WTC11 (cell line): ENCODE measurements at regions not wholly inside any gene's neighbourhood (a gene's known extent, or its start where the extent isn't known, plus 50 kb on each side); places are given as distances from the start of the nearest gene placed in this dataset.

ENCODE experiments used
- ATAC-seq: fragments of 200-7000 bp; cut with Tn5 transposase; 2 replicates; pipeline ENCODE4 v1.10.0; 2021; ENCODE audit warnings: mild to moderate bottlenecking, moderate library complexity
- CTCF ChIA-PET: fragments of 300-600 bp; sonication (Branson Sonifier 250); formaldehyde crosslinking; loops from one replicate; lab custom pipeline; 2021; ENCODE audit warnings: antibody characterized with exemption; lab: Charles Lee
- POLR2A ChIA-PET: fragments of 350-600 bp; sonication (Branson Sonifier 250); formaldehyde crosslinking; loops from one replicate; lab custom pipeline; 2021; ENCODE audit warnings: antibody characterized with exemption; lab: Charles Lee
- DNase-seq: peaks from one replicate; pipeline ENCODE4 v3.0.0; 2021; ENCODE audit warnings: low spot score
- H3K27ac Mint-ChIP-seq: 2 replicates; pipeline ENCODE4 v1.8.0; 2021; ENCODE audit warnings: mixed read lengths
- H3K27me3 Mint-ChIP-seq: 2 replicates; pipeline ENCODE4 v1.8.0; 2021; ENCODE audit warnings: low read depth, mild to moderate bottlenecking, moderate library complexity, mixed read lengths
- H3K36me3 Mint-ChIP-seq: 2 replicates; pipeline ENCODE4 v1.8.0; 2021; ENCODE audit warnings: mixed read lengths
- H3K4me1 Mint-ChIP-seq: 2 replicates; pipeline ENCODE4 v1.8.0; 2022; ENCODE audit warnings: mixed read lengths
- H3K4me3 Mint-ChIP-seq: 2 replicates; pipeline ENCODE4 v1.8.0; 2021; ENCODE audit warnings: mild to moderate bottlenecking, moderate library complexity, mixed read lengths
- H3K9me3 Mint-ChIP-seq: 2 replicates; pipeline ENCODE4 v1.8.0; 2021; ENCODE audit warnings: mixed read lengths
- ATF6 ChIP-seq: sonication (generic); formaldehyde crosslinking; IDR thresholded peaks from 2 replicates; pipeline ENCODE4 v1.8.1; 2023; ENCODE audit warnings: mild to moderate bottlenecking, missing genetic modification reagents
- CTCF ChIP-seq: fragments of 200-600 bp; IDR thresholded peaks from 2 replicates; pipeline ENCODE4 v1.8.0; 2022; ENCODE audit warnings: antibody characterized with exemption
- E2F1 ChIP-seq: sonication (generic); formaldehyde crosslinking; IDR thresholded peaks from 2 replicates; pipeline ENCODE4 v1.8.0; 2022; ENCODE audit warnings: mild to moderate bottlenecking, missing genetic modification reagents
- EMX1 ChIP-seq: fragments of 250-450 bp; sonication (Bioruptor Pico); IDR thresholded peaks from 2 replicates; pipeline ENCODE4 v1.8.0; 2021; ENCODE audit warnings: mild to moderate bottlenecking
- ESRRA ChIP-seq: sonication (generic); formaldehyde crosslinking; IDR thresholded peaks from 2 replicates; pipeline ENCODE4 v1.8.1; 2022; ENCODE audit warnings: mild to moderate bottlenecking, missing genetic modification reagents, borderline replicate concordance
- GTF2I ChIP-seq: fragments of 250-450 bp; sonication (Bioruptor Pico); conservative IDR thresholded peaks from 2 replicates; pipeline ENCODE4 v1.4.0; 2021; ENCODE audit warnings: mild to moderate bottlenecking
- HMGA2 ChIP-seq: fragments of 250-450 bp; sonication (Bioruptor Pico); IDR thresholded peaks from 2 replicates; pipeline ENCODE4 v1.4.0; 2021; ENCODE audit warnings: mild to moderate bottlenecking, moderate library complexity
- IRF1 ChIP-seq: sonication (generic); formaldehyde crosslinking; IDR thresholded peaks from 2 replicates; pipeline ENCODE4 v1.8.0; 2023; ENCODE audit warnings: missing genetic modification reagents
- IRF2 ChIP-seq: sonication (generic); formaldehyde crosslinking; IDR thresholded peaks from 2 replicates; pipeline ENCODE4 v1.8.0; 2022; ENCODE audit warnings: low read depth, missing genetic modification reagents, borderline replicate concordance
- MAX ChIP-seq: sonication (generic); formaldehyde crosslinking; IDR thresholded peaks from 2 replicates; pipeline ENCODE4 v1.8.0; 2022; ENCODE audit warnings: mild to moderate bottlenecking, missing genetic modification reagents
- MLX ChIP-seq: sonication (generic); formaldehyde crosslinking; IDR thresholded peaks from 2 replicates; pipeline ENCODE4 v1.8.1; 2023; ENCODE audit warnings: mild to moderate bottlenecking, missing genetic modification reagents, moderate library complexity
- NFE2L1 ChIP-seq: sonication (generic); formaldehyde crosslinking; IDR thresholded peaks from 2 replicates; pipeline ENCODE4 v1.8.1; 2023; ENCODE audit warnings: missing genetic modification reagents
- NR1H2 ChIP-seq: sonication (generic); formaldehyde crosslinking; IDR thresholded peaks from 2 replicates; pipeline ENCODE4 v1.9.0; 2021; ENCODE audit warnings: mild to moderate bottlenecking, moderate library complexity, missing genetic modification reagents
- PRDM15 ChIP-seq: sonication (generic); formaldehyde crosslinking; IDR thresholded peaks from 2 replicates; pipeline ENCODE4 v1.8.0; 2022; ENCODE audit warnings: missing genetic modification reagents
- TCF7 ChIP-seq: sonication (generic); formaldehyde crosslinking; IDR thresholded peaks from 2 replicates; pipeline ENCODE4 v1.8.0; 2022; ENCODE audit warnings: mild to moderate bottlenecking, low read depth, missing genetic modification reagents, moderate library complexity
- ZNF232 ChIP-seq: sonication (generic); formaldehyde crosslinking; IDR thresholded peaks from 2 replicates; pipeline ENCODE4 v1.8.0; 2022; ENCODE audit warnings: mild to moderate bottlenecking, missing genetic modification reagents
- ZNF263 ChIP-seq: sonication (generic); formaldehyde crosslinking; IDR thresholded peaks from 2 replicates; pipeline ENCODE4 v1.8.1; 2022; ENCODE audit warnings: low read depth, mild to moderate bottlenecking, moderate library complexity, missing genetic modification reagents

- TF ChIP-seq NR1H2 (CRISPR knock-in tag) (no peak), MAX (no peak), IRF1 (no peak)
- TF ChIP-seq, all 79 proteins: peak for 0
Measured at GRCh38 chr11:96755752-96756151, 365.9 kb downstream of the JRKL start (continued).

GRCh38 chr11:96758957-96759356 is 369.1 kb downstream of the JRKL start:
- POLR2A ChIA-PET, result no interaction called here

GRCh38 chr11:96760306-96760705 is 370.5 kb downstream of the JRKL start:
- H3K27me3 Mint-ChIP-seq, result no peaks in the 10 kb centered on the region
- H3K36me3 Mint-ChIP-seq, result no peaks in the 10 kb centered on the region
- no peak overlapping the region for H3K4me3 Mint-ChIP-seq
- no peak for DNase-seq
- peaks cover 7% of the 10 kb centered on the region for H3K4me1 Mint-ChIP-seq
- ATAC-seq, result no peak
- H3K27ac Mint-ChIP-seq, result no peak overlapping the region
- ChIA-PET CTCF (no interaction called here), POLR2A (no interaction called here)
- H3K9me3 Mint-ChIP-seq, result no peaks in the 10 kb centered on the region
- TF ChIP-seq IRF2 (CRISPR knock-in tag), result no peak
- no peak for TF ChIP-seq CTCF
- TF ChIP-seq MLX, result no peak
- no peak for TF ChIP-seq NFE2L1 (CRISPR knock-in tag)
- no peak for TF ChIP-seq ZNF263 (CRISPR knock-in tag)
- no peak for TF ChIP-seq TCF7 (CRISPR knock-in tag)
- no peak for TF ChIP-seq ESRRA (CRISPR knock-in tag)
- TF ChIP-seq EMX1 (CRISPR knock-in tag), result no peak
- no peak for TF ChIP-seq ZNF232 (CRISPR knock-in tag)
- no peak for TF ChIP-seq PRDM15
- TF ChIP-seq HMGA2 (CRISPR knock-in tag), result no peak

More at GRCh38 chr11:96758957-96759356, 369.1 kb downstream of the JRKL start:
- no peak for ATAC-seq
- TF ChIP-seq ATF6 (CRISPR knock-in tag), result no peak
- no peak for TF ChIP-seq E2F1 (CRISPR knock-in tag)
- TF ChIP-seq GTF2I (CRISPR knock-in tag), result no peak
- no peaks in the 10 kb centered on the region for H3K9me3 Mint-ChIP-seq
- CTCF ChIA-PET, result interaction anchor here (0.8 kb wide), 1 partner anchor 296 kb away, joined by 4 read pairs; no protein-coding TSS in a partner anchor
- no peaks in the 10 kb centered on the region for H3K27me3 Mint-ChIP-seq
- H3K36me3 Mint-ChIP-seq, result no peaks in the 10 kb centered on the region
- no peak overlapping the region for H3K4me3 Mint-ChIP-seq
- no peak for DNase-seq
- H3K4me1 Mint-ChIP-seq, result peaks cover 7% of the 10 kb centered on the region
- no peak overlapping the region for H3K27ac Mint-ChIP-seq
